ENCODE measurements at regions not wholly inside any gene's neighbourhood (a gene's known extent, or its start where the extent isn't known, plus 50 kb on each side); places are given as distances from the start of the nearest gene placed in this dataset.

GRCh38 chr10:65375528-65375927 lies 1550.3 kb upstream of the LRRTM3 start (continued):
- no peak for TF ChIP-seq REST (IDR thresholded peaks at IDR 0.05; ENCODE audit: unreplicated experiment)
- TF ChIP-seq ZNF114 (CRISPR knock-in tag; IDR thresholded peaks at IDR 0.05), result no peak

- Mint-ChIP-seq H3K27ac (no peak overlapping the region), H3K27me3 (ENCODE audit: insufficient read depth, low read depth, poor library complexity) (no peaks in the 10 kb centered on the region), H3K9me3 (no peaks in the 10 kb centered on the region; the same call in 2 of the 3 replicates), H3K4me1 (peaks cover 4% of the 10 kb centered on the region; the same call in 2 of the 3 replicates), H3K36me3 (ENCODE audit: low read depth) (no peaks in the 10 kb centered on the region), H3K4me3 (no peak overlapping the region)
- DNase-seq (ENCODE audit: low spot score), result peak; percentile 57
- no peak overlapping the region for H3K27ac ChIP-seq (ENCODE audit: low read depth)
- ATAC-seq, result peak; percentile 38; the same call in 2 of the 3 replicates
- H4K20me1 ChIP-seq (replicated peaks; ENCODE audit: insufficient read depth), result no peaks in the 10 kb centered on the region
- no peaks in the 10 kb centered on the region for H3K4me1 ChIP-seq (ENCODE audit: insufficient read depth)
- no peak overlapping the region for H3K4me2 ChIP-seq
- no peaks in the 10 kb centered on the region for H3K36me3 ChIP-seq (ENCODE audit: insufficient read depth)
- H3F3A ChIP-seq (replicated peaks; ENCODE audit: low read depth), result no peaks in the 10 kb centered on the region
- H2AFZ ChIP-seq, result peak overlapping the region; percentile 4; the same call in 1 of the 2 replicates
- H3K79me2 ChIP-seq (replicated peaks; ENCODE audit: insufficient read depth), result no peaks in the 10 kb centered on the region
- H3K4me3 ChIP-seq, result no peak overlapping the region
- H3K27me3 ChIP-seq (ENCODE audit: insufficient read depth), result no peaks in the 10 kb centered on the region
- TF ChIP-seq EZH2phosphoT487 (IDR thresholded peaks at IDR 0.05; ENCODE audit: unreplicated experiment), result no peak
- TF ChIP-seq ZNF462 (CRISPR knock-in tag; IDR thresholded peaks at IDR 0.05), result peak; percentile 59; the same call in 1 of the 2 replicates
- H3K9me2 ChIP-seq (ENCODE audit: insufficient read depth), result no peaks in the 10 kb centered on the region
Measured at GRCh38 chr10:65377687-65378086, 1548.1 kb upstream of the LRRTM3 start.
